Suprapubic skin (tissue), 4 donors: ENCODE measurements at regions not wholly inside any gene's neighbourhood (a gene's known extent, or its start where the extent isn't known, plus 50 kb on each side); places are given as distances from the start of the nearest gene placed in this dataset.

Experiments used
- EP300 ChIP-seq: sonication (generic); formaldehyde crosslinking; IDR thresholded peaks from one replicate; pipeline ENCODE4 v1.6.1; 2017; ENCODE audit warnings: antibody characterized with exemption
- POLR2A ChIP-seq, 2 donors: fragments of 450-650 bp; IDR thresholded peaks; one replicate each; pipeline ENCODE4 v1.6.1; 2017; ENCODE audit warnings: antibody characterized with exemption in 2 of 2, mild to moderate bottlenecking in 2 of 2, moderate library complexity in 2 of 2
- POLR2AphosphoS5 ChIP-seq, 3 donors: sonication (generic); formaldehyde crosslinking; IDR thresholded peaks; one replicate each; pipeline ENCODE4 v1.6.1; 2017; ENCODE audit warnings: antibody characterized with exemption in 3 of 3
- TF ChIP-seq, protein P1 (sequence below), 2 donors: fragments of 200-600 bp in 1 of 2; fragments of 450-650 bp in 1 of 2; sonication (generic) in 1 of 2; IDR thresholded peaks; one replicate each; pipeline ENCODE4 v1.5.1; 2016 to 2019; ENCODE audit warnings: antibody characterized with exemption in 2 of 2, mild to moderate bottlenecking in 1 of 2, moderate library complexity in 1 of 2

DNA sequence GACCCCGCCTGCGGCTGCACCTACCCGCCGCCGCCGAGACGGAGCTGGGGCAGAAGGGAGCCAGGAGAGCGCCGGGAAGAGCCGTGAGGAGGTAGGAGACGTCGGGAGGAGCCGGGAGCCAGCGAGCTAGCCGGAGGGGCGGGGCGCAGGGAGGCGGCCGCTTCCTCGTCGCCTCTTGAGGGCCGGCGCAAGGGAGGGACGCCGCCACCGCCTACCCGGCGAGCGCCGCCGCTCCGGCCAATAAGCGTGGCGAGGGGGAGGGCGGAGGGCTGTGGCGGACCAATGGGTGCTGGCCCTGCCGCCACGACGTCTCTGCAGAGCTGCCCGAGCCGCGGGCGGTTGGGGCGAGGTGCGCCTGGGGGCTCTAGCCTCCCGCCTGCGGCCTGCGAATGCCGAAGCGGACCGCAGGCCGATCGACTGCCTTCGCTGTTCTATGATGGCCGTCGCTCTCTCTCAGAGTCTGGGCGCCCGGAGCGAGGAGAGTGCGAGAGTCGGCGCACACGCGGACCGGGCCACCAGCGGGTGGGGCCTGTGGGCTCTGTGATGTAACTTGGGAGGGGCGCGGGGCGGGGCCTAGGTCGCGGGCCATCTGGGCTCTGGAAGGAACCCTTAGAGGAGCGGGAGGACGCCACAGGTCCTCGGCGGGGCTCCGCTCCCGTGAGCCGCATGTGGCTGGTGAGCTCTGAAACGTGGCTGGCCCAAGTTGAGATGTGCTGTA lies 72.7 kb upstream of the MAP4 start:
- TF ChIP-seq, protein P1, sequence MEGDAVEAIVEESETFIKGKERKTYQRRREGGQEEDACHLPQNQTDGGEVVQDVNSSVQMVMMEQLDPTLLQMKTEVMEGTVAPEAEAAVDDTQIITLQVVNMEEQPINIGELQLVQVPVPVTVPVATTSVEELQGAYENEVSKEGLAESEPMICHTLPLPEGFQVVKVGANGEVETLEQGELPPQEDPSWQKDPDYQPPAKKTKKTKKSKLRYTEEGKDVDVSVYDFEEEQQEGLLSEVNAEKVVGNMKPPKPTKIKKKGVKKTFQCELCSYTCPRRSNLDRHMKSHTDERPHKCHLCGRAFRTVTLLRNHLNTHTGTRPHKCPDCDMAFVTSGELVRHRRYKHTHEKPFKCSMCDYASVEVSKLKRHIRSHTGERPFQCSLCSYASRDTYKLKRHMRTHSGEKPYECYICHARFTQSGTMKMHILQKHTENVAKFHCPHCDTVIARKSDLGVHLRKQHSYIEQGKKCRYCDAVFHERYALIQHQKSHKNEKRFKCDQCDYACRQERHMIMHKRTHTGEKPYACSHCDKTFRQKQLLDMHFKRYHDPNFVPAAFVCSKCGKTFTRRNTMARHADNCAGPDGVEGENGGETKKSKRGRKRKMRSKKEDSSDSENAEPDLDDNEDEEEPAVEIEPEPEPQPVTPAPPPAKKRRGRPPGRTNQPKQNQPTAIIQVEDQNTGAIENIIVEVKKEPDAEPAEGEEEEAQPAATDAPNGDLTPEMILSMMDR (IDR thresholded peaks at IDR 0.05): no peak
- TF ChIP-seq POLR2AphosphoS5 (IDR thresholded peaks at IDR 0.05) (peak in 2 of 3 donors; percentile 72 to 75), POLR2A (IDR thresholded peaks at IDR 0.05) (peak; percentile 61 to 72), EP300 (no peak)
